ENCODE measurements at regions not wholly inside any gene's neighbourhood (a gene's known extent, or its start where the extent isn't known, plus 50 kb on each side); places are given as distances from the start of the nearest gene placed in this dataset.

DNA sequence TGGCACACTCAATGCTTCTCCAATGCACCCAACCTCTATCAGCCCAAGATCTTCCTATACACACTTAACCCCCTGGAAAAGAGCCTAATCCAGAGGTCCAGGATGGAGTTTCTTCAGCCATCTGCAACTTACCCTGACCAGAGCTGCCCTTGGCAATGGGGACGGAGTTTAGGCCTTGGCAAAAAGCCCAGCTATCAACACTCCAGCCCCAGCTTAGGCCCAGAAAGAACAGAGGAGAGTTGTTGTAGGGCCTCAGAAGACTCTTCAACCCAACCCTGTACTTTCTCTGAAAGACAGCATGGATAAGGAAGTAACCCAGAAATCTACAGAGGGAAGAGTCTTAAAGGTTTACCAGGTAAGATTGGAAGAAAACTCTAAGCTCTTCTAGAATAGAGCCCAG, 219.3 kb upstream of the PELI2 start:
- no peaks in the 10 kb centered on the region for H3K9me3 ChIP-seq (replicated peaks)
- TF ChIP-seq, protein P1, sequence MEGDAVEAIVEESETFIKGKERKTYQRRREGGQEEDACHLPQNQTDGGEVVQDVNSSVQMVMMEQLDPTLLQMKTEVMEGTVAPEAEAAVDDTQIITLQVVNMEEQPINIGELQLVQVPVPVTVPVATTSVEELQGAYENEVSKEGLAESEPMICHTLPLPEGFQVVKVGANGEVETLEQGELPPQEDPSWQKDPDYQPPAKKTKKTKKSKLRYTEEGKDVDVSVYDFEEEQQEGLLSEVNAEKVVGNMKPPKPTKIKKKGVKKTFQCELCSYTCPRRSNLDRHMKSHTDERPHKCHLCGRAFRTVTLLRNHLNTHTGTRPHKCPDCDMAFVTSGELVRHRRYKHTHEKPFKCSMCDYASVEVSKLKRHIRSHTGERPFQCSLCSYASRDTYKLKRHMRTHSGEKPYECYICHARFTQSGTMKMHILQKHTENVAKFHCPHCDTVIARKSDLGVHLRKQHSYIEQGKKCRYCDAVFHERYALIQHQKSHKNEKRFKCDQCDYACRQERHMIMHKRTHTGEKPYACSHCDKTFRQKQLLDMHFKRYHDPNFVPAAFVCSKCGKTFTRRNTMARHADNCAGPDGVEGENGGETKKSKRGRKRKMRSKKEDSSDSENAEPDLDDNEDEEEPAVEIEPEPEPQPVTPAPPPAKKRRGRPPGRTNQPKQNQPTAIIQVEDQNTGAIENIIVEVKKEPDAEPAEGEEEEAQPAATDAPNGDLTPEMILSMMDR (IDR thresholded peaks at IDR 0.05; ENCODE audit: borderline replicate concordance): no peak
- no peaks in the 10 kb centered on the region for H3K27me3 ChIP-seq (ENCODE audit: low read depth)
- H3K4me1 ChIP-seq: peaks cover 6% of the 10 kb centered on the region
- DNase-seq: no peak
- H3K36me3 ChIP-seq: no peaks in the 10 kb centered on the region
- H3K27ac ChIP-seq (replicated peaks): no peak overlapping the region
- no peak overlapping the region for H3K4me3 ChIP-seq
- intact Hi-C loops (cut with micrococcal nuclease): no loop called here

DNA sequence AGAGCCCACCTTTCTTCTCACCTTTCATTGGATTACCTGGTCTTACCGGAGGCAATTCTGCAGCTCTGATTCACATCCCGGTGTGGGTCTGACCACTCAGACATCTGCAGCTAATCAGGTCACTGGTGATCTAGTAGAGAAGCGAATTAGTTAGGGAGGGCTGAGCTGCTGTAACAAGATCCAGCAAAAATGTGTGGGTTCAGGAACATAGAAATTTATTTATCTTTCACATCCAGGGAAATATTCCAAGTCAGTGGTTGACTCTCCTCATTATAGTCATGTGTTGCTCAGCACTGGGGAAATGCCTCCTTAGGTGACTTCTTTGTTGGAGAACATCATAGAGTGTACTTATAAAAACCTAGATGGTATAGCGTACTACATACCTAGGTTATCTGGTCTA, 218.7 kb upstream of the PELI2 start:
- Histone ChIP-seq H3K27me3 (ENCODE audit: low read depth) (no peaks in the 10 kb centered on the region), H3K36me3 (no peaks in the 10 kb centered on the region), H3K4me1 (peaks cover 6% of the 10 kb centered on the region), H3K9me3 (replicated peaks) (no peaks in the 10 kb centered on the region), H3K27ac (replicated peaks) (no peak overlapping the region), H3K4me3 (no peak overlapping the region)
- TF ChIP-seq, protein P1 (IDR thresholded peaks at IDR 0.05; ENCODE audit: borderline replicate concordance): no peak
- no peak for DNase-seq
- intact Hi-C loops (cut with micrococcal nuclease): no loop called here

DNA sequence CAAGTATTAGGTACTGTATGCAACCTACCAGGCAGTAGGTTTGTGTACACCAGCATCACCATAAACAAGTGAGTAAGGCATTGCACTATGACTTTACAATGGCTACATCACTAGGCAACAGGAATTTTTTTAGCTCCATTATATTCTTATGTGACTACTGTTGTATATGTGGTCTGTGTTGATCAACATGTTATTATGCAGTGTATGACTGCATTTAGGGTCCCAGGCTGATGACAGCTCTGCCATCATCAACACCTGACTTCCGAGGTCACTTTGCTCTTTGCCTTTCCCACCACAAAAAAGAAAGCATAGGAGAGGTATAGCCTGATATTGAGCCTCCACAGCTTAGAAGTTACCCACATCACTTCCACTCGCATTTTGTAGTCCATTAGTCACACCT, 217.5 kb upstream of the PELI2 start:
- TF ChIP-seq, protein P1 (IDR thresholded peaks at IDR 0.05; ENCODE audit: borderline replicate concordance): no peak
- DNase-seq: no peak
- Histone ChIP-seq H3K4me3 (no peak overlapping the region), H3K27ac (replicated peaks) (no peak overlapping the region), H3K36me3 (no peaks in the 10 kb centered on the region), H3K9me3 (replicated peaks) (no peaks in the 10 kb centered on the region), H3K27me3 (ENCODE audit: low read depth) (no peaks in the 10 kb centered on the region), H3K4me1 (peaks cover 6% of the 10 kb centered on the region)
- intact Hi-C loops (cut with micrococcal nuclease): no loop called here

DNA sequence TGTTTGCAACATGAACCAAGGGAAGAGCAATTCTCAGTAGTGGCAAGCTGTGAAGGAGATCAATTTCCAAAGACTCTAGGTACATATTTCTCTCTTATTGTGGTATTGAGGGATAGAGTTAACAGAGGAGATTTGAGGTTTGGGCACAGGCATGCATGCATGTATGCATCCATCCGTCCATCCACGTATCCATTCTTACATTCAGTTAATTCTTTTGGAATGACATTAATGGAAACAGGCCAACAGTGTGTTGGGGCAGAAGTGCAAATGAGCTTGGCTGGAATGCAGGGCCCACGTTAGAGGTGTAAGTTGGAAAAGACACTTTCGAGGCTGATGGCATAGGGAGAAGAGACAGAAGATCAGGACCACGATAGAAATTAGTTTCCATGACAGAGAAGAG, 216.9 kb upstream of the PELI2 start:
- Histone ChIP-seq H3K36me3 (no peaks in the 10 kb centered on the region), H3K9me3 (replicated peaks) (no peaks in the 10 kb centered on the region), H3K27me3 (ENCODE audit: low read depth) (no peaks in the 10 kb centered on the region), H3K4me1 (peaks cover 6% of the 10 kb centered on the region), H3K27ac (replicated peaks) (no peak overlapping the region), H3K4me3 (no peak overlapping the region)
- DNase-seq: no peak
- TF ChIP-seq, protein P1 (IDR thresholded peaks at IDR 0.05; ENCODE audit: borderline replicate concordance): no peak
- intact Hi-C loops (cut with micrococcal nuclease): no loop called here

DNA sequence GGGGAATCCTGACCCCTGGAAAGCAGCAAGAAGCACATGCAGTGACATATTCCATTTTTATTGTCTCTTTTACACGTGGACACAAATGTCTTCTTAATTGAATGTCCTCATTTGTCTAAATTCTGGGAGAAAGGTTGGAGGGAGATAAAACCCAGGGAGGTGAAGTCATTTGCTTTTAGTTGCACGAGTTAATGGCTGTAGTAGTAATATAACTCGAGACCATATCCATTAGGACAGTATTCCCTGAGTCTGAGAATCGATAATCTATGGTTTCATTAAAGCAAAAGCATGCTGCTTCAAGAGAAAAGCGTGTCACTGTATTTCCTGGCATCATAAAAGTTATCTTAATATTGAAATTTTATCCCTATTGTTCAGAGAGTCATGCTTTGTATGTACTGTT, 216.0 kb upstream of the PELI2 start:
- TF ChIP-seq, protein P1 (IDR thresholded peaks at IDR 0.05; ENCODE audit: borderline replicate concordance): no peak
- no peak overlapping the region for H3K27ac ChIP-seq (replicated peaks)
- no peaks in the 10 kb centered on the region for H3K9me3 ChIP-seq (replicated peaks)
- intact Hi-C loops (cut with micrococcal nuclease): no loop called here
- no peaks in the 10 kb centered on the region for H3K27me3 ChIP-seq (ENCODE audit: low read depth)
- no peak overlapping the region for H3K4me3 ChIP-seq
- DNase-seq: no peak
- H3K4me1 ChIP-seq: peaks cover 6% of the 10 kb centered on the region
- H3K36me3 ChIP-seq: no peaks in the 10 kb centered on the region

DNA sequence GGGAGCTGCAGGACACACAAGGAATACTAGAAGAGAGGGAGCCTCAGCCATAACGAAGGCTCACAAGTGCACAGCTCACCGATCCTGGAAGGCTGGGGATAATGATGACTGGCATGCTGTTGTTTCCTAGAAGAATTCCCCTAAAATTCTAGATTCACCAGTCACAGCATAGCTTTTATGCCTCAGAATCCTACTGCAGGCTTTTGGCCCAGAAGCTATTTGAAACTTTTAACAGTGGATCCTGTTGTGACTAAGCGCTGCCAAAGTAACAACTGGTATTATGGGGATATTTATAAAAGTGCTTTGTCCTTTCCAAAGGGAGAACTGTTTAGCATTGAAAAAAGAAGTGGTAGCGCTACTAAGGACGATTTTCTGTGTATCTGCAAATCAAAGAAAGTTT, 214.1 kb upstream of the PELI2 start:
- DNase-seq: no peak
- no peak overlapping the region for H3K4me3 ChIP-seq
- H3K9me3 ChIP-seq (replicated peaks): no peaks in the 10 kb centered on the region
- intact Hi-C loops (cut with micrococcal nuclease): no loop called here
- peaks cover 2% of the 10 kb centered on the region for H3K4me1 ChIP-seq
- no peaks in the 10 kb centered on the region for H3K27me3 ChIP-seq (ENCODE audit: low read depth)
- no peaks in the 10 kb centered on the region for H3K36me3 ChIP-seq
- TF ChIP-seq, protein P1 (IDR thresholded peaks at IDR 0.05; ENCODE audit: borderline replicate concordance): no peak
- H3K27ac ChIP-seq (replicated peaks): no peak overlapping the region

Measured in left ventricle myocardium inferior (tissue), 1 donor.